ENCODE measurements at regions not wholly inside any gene's neighbourhood (a gene's known extent, or its start where the extent isn't known, plus 50 kb on each side); places are given as distances from the start of the nearest gene placed in this dataset.

GRCh38 chr18:44258086-44258485 lies 422.6 kb upstream of the SETBP1 start:
- no peak for DNase-seq

- no peak for DNase-seq
Observed at GRCh38 chr18:44258576-44258975, 422.1 kb upstream of the SETBP1 start.

- DNase-seq: no peak
Observed at GRCh38 chr18:44259610-44260009, 421.1 kb upstream of the SETBP1 start.

GRCh38 chr18:44265437-44265836 lies 415.3 kb upstream of the SETBP1 start:
- DNase-seq: no peak

GRCh38 chr18:44273298-44273697 lies 407.4 kb upstream of the SETBP1 start:
- no peak for DNase-seq

GRCh38 chr18:44280479-44280878 lies 400.2 kb upstream of the SETBP1 start:
- DNase-seq: no peak

- DNase-seq: no peak
Observed at GRCh38 chr18:44286049-44286448, 394.6 kb upstream of the SETBP1 start.

GRCh38 chr18:44290366-44290977 lies 390.2 kb upstream of the SETBP1 start:
- no peak for DNase-seq

- DNase-seq: no peak
Observed at GRCh38 chr18:44298566-44298965, 382.1 kb upstream of the SETBP1 start.

GRCh38 chr18:44309185-44309584 lies 371.5 kb upstream of the SETBP1 start:
- no peak for DNase-seq

- DNase-seq: no peak
Observed at GRCh38 chr18:44320619-44321460, 359.8 kb upstream of the SETBP1 start.

GRCh38 chr18:44321868-44322590 lies 358.7 kb upstream of the SETBP1 start:
- no peak for DNase-seq

- no peak for DNase-seq
Observed at GRCh38 chr18:44323125-44323524, 357.6 kb upstream of the SETBP1 start.

- DNase-seq: no peak
Observed at GRCh38 chr18:44324361-44324760, 356.3 kb upstream of the SETBP1 start.

GRCh38 chr18:44325903-44326635 lies 354.6 kb upstream of the SETBP1 start:
- no peak for DNase-seq

GRCh38 chr18:44331656-44332570 lies 348.8 kb upstream of the SETBP1 start:
- DNase-seq: no peak

- DNase-seq: no peak
Observed at GRCh38 chr18:44341759-44342158, 338.9 kb upstream of the SETBP1 start.

GRCh38 chr18:44342162-44342561 lies 338.5 kb upstream of the SETBP1 start:
- no peak for DNase-seq

- DNase-seq: no peak
Observed at GRCh38 chr18:44342946-44343345, 337.7 kb upstream of the SETBP1 start.

GRCh38 chr18:44343570-44343969 lies 337.1 kb upstream of the SETBP1 start:
- no peak for DNase-seq

GRCh38 chr18:44356566-44357157 lies 324.0 kb upstream of the SETBP1 start:
- DNase-seq: no peak

GRCh38 chr18:44358402-44358801 lies 322.3 kb upstream of the SETBP1 start:
- no peak for DNase-seq

Measured in CD4-positive, alpha-beta T cell treated with Interleukin-4 for 4 hours (primary cell).